ENCODE measurements at regions not wholly inside any gene's neighbourhood (a gene's known extent, or its start where the extent isn't known, plus 50 kb on each side); places are given as distances from the start of the nearest gene placed in this dataset.
"Not testable (repeated sequence)": the region's sequence is repeated elsewhere in the genome, so short reads cannot be mapped to it uniquely, and the experiment has no call there.

GRCh38 chr10:33703501-33704213, 369.2 kb upstream of the NRP1 start:
- no peak for DNase-seq (ENCODE audit: low read depth)

GRCh38 chr10:33698033-33698432, 363.6 kb upstream of the NRP1 start:
- no peak for DNase-seq (ENCODE audit: low read depth)

- no peak for DNase-seq (ENCODE audit: low read depth)
Measured at GRCh38 chr10:33697016-33697415, 362.5 kb upstream of the NRP1 start.

- DNase-seq (ENCODE audit: low read depth) = no peak
Measured at GRCh38 chr10:33695536-33695935, 361.1 kb upstream of the NRP1 start.

GRCh38 chr10:33690536-33690935, 356.1 kb upstream of the NRP1 start:
- not testable (repeated sequence) for DNase-seq (ENCODE audit: low read depth)

- DNase-seq (ENCODE audit: low read depth) = no peak
Measured at GRCh38 chr10:33688506-33688905, 354.0 kb upstream of the NRP1 start.

- no peak for DNase-seq (ENCODE audit: low read depth)
Measured at GRCh38 chr10:33684211-33684611, 349.7 kb upstream of the NRP1 start.

- DNase-seq (ENCODE audit: low read depth) = no peak
Measured at GRCh38 chr10:33681595-33681994, 347.1 kb upstream of the NRP1 start.

- no peak for DNase-seq (ENCODE audit: low read depth)
Measured at GRCh38 chr10:33680036-33680435, 345.6 kb upstream of the NRP1 start.

- no peak for DNase-seq (ENCODE audit: low read depth)
Measured at GRCh38 chr10:33676606-33677339, 342.3 kb upstream of the NRP1 start.

- no peak for DNase-seq (ENCODE audit: low read depth)
Measured at GRCh38 chr10:33674986-33675599, 340.6 kb upstream of the NRP1 start.

GRCh38 chr10:33674491-33674890, 340.0 kb upstream of the NRP1 start:
- DNase-seq (ENCODE audit: low read depth) = no peak

GRCh38 chr10:33673839-33674415, 339.5 kb upstream of the NRP1 start:
- DNase-seq (ENCODE audit: low read depth) = no peak

- no peak for DNase-seq (ENCODE audit: low read depth)
Measured at GRCh38 chr10:33669904-33670303, 335.4 kb upstream of the NRP1 start.

- DNase-seq (ENCODE audit: low read depth) = no peak
Measured at GRCh38 chr10:33666686-33667480, 332.4 kb upstream of the NRP1 start.

GRCh38 chr10:33665501-33665900, 331.0 kb upstream of the NRP1 start:
- no peak for DNase-seq (ENCODE audit: low read depth)

- DNase-seq (ENCODE audit: low read depth) = no peak
Measured at GRCh38 chr10:33664070-33664469, 329.6 kb upstream of the NRP1 start.

GRCh38 chr10:33661580-33662336, 327.3 kb upstream of the NRP1 start:
- no peak for DNase-seq (ENCODE audit: low read depth)

- no peak for DNase-seq (ENCODE audit: low read depth)
Measured at GRCh38 chr10:33660329-33660728, 325.9 kb upstream of the NRP1 start.

GRCh38 chr10:33657913-33658312, 323.4 kb upstream of the NRP1 start:
- DNase-seq (ENCODE audit: low read depth) = no peak

- no peak for DNase-seq (ENCODE audit: low read depth)
Measured at GRCh38 chr10:33657154-33657908, 322.9 kb upstream of the NRP1 start.

Data from activated T-cell treated with anti-CD3 and anti-CD28 coated beads for 48 hours (primary cell).